ENCODE measurements at regions not wholly inside any gene's neighbourhood (a gene's known extent, or its start where the extent isn't known, plus 50 kb on each side); places are given as distances from the start of the nearest gene placed in this dataset.

DNA sequence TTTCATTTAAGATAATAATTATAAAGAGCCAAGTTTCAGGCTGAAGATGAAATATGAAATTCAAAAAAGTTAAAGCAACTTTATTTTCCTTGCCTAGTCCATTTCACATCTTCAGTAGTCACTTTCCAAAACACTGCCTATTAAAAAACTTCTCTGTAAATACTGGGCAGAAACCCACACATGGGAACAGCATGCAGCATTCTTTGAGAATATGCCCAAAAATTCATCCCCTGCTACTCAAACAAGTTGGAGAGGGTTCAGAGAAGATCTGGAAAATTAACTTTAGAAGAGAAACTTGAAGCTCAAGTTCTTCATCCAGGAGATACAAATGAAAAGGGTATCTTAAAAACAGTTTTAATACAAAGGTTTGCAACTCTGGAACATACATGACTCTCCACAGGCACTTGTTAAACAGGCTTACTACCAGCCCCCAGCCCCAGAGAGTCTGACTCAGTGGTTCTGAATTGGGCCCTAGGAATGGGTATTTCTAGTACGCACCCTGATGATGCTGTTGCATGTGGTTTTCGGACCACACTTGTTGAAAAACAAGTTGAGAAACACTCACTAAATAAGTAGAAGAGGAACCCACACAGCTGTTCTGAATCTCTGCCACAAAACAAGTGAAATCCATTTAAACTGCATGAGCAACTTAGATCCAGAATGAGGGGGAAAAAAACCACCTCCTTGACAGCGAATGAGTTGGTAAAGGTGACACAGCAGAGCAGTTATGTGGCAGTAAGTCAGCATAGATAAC lies 329.1 kb downstream of the SATB2 start:
- TF ChIP-seq IKZF3 (tag by site-specific recombination; IDR thresholded peaks at IDR 0.05) (no peak), ZNF350 (tag by site-specific recombination; IDR thresholded peaks at IDR 0.05) (no peak), ZNF239 (tag by site-specific recombination; IDR thresholded peaks at IDR 0.05) (no peak), ZNF354C (tag by site-specific recombination; IDR thresholded peaks at IDR 0.05; ENCODE audit: borderline replicate concordance, low read depth) (no peak), ZBTB8A (tag by site-specific recombination; IDR thresholded peaks at IDR 0.05) (no peak)
- TF ChIP-seq, protein P1, sequence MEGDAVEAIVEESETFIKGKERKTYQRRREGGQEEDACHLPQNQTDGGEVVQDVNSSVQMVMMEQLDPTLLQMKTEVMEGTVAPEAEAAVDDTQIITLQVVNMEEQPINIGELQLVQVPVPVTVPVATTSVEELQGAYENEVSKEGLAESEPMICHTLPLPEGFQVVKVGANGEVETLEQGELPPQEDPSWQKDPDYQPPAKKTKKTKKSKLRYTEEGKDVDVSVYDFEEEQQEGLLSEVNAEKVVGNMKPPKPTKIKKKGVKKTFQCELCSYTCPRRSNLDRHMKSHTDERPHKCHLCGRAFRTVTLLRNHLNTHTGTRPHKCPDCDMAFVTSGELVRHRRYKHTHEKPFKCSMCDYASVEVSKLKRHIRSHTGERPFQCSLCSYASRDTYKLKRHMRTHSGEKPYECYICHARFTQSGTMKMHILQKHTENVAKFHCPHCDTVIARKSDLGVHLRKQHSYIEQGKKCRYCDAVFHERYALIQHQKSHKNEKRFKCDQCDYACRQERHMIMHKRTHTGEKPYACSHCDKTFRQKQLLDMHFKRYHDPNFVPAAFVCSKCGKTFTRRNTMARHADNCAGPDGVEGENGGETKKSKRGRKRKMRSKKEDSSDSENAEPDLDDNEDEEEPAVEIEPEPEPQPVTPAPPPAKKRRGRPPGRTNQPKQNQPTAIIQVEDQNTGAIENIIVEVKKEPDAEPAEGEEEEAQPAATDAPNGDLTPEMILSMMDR (tag by site-specific recombination; IDR thresholded peaks at IDR 0.05) = no peak
- TF ChIP-seq, protein P2, sequence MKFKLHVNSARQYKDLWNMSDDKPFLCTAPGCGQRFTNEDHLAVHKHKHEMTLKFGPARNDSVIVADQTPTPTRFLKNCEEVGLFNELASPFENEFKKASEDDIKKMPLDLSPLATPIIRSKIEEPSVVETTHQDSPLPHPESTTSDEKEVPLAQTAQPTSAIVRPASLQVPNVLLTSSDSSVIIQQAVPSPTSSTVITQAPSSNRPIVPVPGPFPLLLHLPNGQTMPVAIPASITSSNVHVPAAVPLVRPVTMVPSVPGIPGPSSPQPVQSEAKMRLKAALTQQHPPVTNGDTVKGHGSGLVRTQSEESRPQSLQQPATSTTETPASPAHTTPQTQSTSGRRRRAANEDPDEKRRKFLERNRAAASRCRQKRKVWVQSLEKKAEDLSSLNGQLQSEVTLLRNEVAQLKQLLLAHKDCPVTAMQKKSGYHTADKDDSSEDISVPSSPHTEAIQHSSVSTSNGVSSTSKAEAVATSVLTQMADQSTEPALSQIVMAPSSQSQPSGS (tag by site-specific recombination; IDR thresholded peaks at IDR 0.05; ENCODE audit: low read depth) = no peak
